NCI-H748 (cell line): ENCODE measurements at regions not wholly inside any gene's neighbourhood (a gene's known extent, or its start where the extent isn't known, plus 50 kb on each side); places are given as distances from the start of the nearest gene placed in this dataset.

ENCODE experiments used
- DNase-seq: peaks from one replicate; lab custom pipeline; 2025; ENCODE audit not compliant: unreplicated experiment; lab: John Stamatoyannopoulos, UW

GRCh38 chr6:109235481-109236038 is 140.3 kb downstream of the CEP57L1 start:
- DNase-seq = no peak

GRCh38 chr6:109230453-109230852 is 135.1 kb downstream of the CEP57L1 start:
- no peak for DNase-seq

- peak; percentile 63 for DNase-seq
Measured at GRCh38 chr6:109229536-109229935, 134.2 kb downstream of the CEP57L1 start.

- DNase-seq = no peak
Measured at GRCh38 chr6:109227646-109228045, 132.3 kb downstream of the CEP57L1 start.

GRCh38 chr6:109226353-109226752 is 131.0 kb downstream of the CEP57L1 start:
- no peak for DNase-seq

GRCh38 chr6:109225946-109226345 is 130.6 kb downstream of the CEP57L1 start:
- no peak for DNase-seq

- DNase-seq = no peak
Measured at GRCh38 chr6:109224994-109225393, 129.7 kb downstream of the CEP57L1 start.

- no peak for DNase-seq
Measured at GRCh38 chr6:109224107-109224875, 129.0 kb downstream of the CEP57L1 start.

GRCh38 chr6:109222848-109223247 is 127.5 kb downstream of the CEP57L1 start:
- no peak for DNase-seq

GRCh38 chr6:109221543-109222195 is 126.4 kb downstream of the CEP57L1 start:
- no peak for DNase-seq
